ENCODE measurements at regions not wholly inside any gene's neighbourhood (a gene's known extent, or its start where the extent isn't known, plus 50 kb on each side); places are given as distances from the start of the nearest gene placed in this dataset.

DNA sequence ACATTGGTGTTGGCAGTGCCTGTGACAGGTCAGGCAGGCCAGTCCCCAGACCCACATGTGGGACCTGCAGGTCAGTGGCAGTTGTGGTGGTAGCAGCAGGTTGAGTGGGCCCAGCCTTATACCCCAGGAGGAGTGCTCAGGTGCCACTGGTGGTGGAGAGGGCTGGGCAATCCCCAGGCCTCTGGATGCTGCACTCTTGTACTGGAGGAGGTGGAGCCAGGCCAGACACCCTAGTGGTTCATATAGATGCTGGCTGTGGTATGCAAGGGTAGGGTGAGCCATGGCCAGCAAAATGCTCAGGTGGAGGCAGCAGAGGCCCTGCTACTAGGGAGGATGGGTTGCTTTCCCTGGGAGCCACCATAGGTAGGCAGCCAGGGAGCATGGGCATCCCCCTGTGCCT lies 190.4 kb upstream of the TMPO start:
- ChIA-PET RAD21 (ENCODE audit: unreplicated experiment) (no interaction called here), SMC1A (ENCODE audit: uncharacterized antibody, unreplicated experiment) (interaction anchor here (1.8 kb wide), 1 partner anchor 64 kb away, joined by 8 read pairs; no protein-coding TSS in a partner anchor), POLR2A (no interaction called here), CTCF (no interaction called here)
- Histone ChIP-seq H3K9ac (ENCODE audit: control insufficient read depth, insufficient read depth, low read length) (no peak overlapping the region), H3K79me2 (ENCODE audit: control insufficient read depth, insufficient read depth, low read length) (no peaks in the 10 kb centered on the region), H3K4me1 (ENCODE audit: control insufficient read depth, insufficient read depth, low read length) (peaks cover 2% of the 10 kb centered on the region), H3K36me3 (ENCODE audit: control insufficient read depth in 2 of 2, insufficient read depth in 2 of 2, low read length in 1 of 2) (peaks cover 0 to 2% of the 10 kb centered on the region in 2 experiments; a peak in 1 of 4 replicates), H3K4me3 (no peak overlapping the region), H3K27me3 (replicated peaks in 1 of 2; ENCODE audit: control insufficient read depth in 2 of 2, insufficient read depth in 2 of 2, low read length in 1 of 2) (no peaks in the 10 kb centered on the region), H3K4me2 (ENCODE audit: control insufficient read depth, insufficient read depth) (no peak overlapping the region), H3K9me3 (replicated peaks; ENCODE audit: control insufficient read depth, insufficient read depth, low read length) (no peaks in the 10 kb centered on the region; the same call in 2 of the 3 replicates), H4K20me1 (ENCODE audit: control insufficient read depth, insufficient read depth) (no peaks in the 10 kb centered on the region), H2AFZ (ENCODE audit: control insufficient read depth, low read depth, low read length) (no peak overlapping the region), H3K27ac (ENCODE audit: control insufficient read depth, insufficient read depth) (no peak overlapping the region)
- intact Hi-C loops (cut with micrococcal nuclease; ENCODE audit: unreplicated experiment) = no loop called here
- in situ Hi-C loops (cut with MboI) = no loop called here
- DNase-seq (ENCODE audit: low read depth, low spot score) = no peak
- peak; percentile 60 for ATAC-seq
- TF ChIP-seq POLR2AphosphoS5 (IDR thresholded peaks at IDR 0.05; ENCODE audit: low read length) (no peak), ZNF687 (IDR thresholded peaks at IDR 0.05) (no peak), RAD51 (IDR thresholded peaks at IDR 0.05) (no peak), SMAD5 (IDR thresholded peaks at IDR 0.05; ENCODE audit: low read depth) (no peak), CBX5 (IDR thresholded peaks at IDR 0.05; ENCODE audit: low read depth) (no peak), RBBP5 (conservative IDR thresholded peaks at IDR 0.05) (no peak), NFYB (IDR thresholded peaks at IDR 0.05; ENCODE audit: insufficient read depth, low read depth, low read length) (no peak), RB1 (IDR thresholded peaks at IDR 0.05; ENCODE audit: borderline replicate concordance) (no peak), BACH1 (IDR thresholded peaks at IDR 0.05; ENCODE audit: borderline replicate concordance) (no peak), CREB1 (IDR thresholded peaks at IDR 0.05; ENCODE audit: low read depth) (no peak), IKZF2 (IDR thresholded peaks at IDR 0.05) (no peak), IRF4 (IDR thresholded peaks at IDR 0.05; ENCODE audit: low read depth, low read length) (no peak), BCL11A (IDR thresholded peaks at IDR 0.05; ENCODE audit: low read depth, low read length) (no peak), TCF7 (IDR thresholded peaks at IDR 0.05; ENCODE audit: borderline replicate concordance) (no peak), ASH2L (IDR thresholded peaks at IDR 0.05; ENCODE audit: borderline replicate concordance, low read depth) (no peak), NBN (IDR thresholded peaks at IDR 0.05) (no peak)
- TF ChIP-seq, protein P1, sequence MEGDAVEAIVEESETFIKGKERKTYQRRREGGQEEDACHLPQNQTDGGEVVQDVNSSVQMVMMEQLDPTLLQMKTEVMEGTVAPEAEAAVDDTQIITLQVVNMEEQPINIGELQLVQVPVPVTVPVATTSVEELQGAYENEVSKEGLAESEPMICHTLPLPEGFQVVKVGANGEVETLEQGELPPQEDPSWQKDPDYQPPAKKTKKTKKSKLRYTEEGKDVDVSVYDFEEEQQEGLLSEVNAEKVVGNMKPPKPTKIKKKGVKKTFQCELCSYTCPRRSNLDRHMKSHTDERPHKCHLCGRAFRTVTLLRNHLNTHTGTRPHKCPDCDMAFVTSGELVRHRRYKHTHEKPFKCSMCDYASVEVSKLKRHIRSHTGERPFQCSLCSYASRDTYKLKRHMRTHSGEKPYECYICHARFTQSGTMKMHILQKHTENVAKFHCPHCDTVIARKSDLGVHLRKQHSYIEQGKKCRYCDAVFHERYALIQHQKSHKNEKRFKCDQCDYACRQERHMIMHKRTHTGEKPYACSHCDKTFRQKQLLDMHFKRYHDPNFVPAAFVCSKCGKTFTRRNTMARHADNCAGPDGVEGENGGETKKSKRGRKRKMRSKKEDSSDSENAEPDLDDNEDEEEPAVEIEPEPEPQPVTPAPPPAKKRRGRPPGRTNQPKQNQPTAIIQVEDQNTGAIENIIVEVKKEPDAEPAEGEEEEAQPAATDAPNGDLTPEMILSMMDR (IDR thresholded peaks at IDR 0.05 in 2 of 3, conservative IDR thresholded peaks at IDR 0.05 in 1 of 3; ENCODE audit: control insufficient read depth in 2 of 3, extremely low read depth in 1 of 3, insufficient read depth in 1 of 3, low read depth in 3 of 3, low read length in 3 of 3) = no peak
- BruUV-seq (replicated peaks) = no TSS peak
- FAIRE-seq = no peak
